ENCODE measurements at regions not wholly inside any gene's neighbourhood (a gene's known extent, or its start where the extent isn't known, plus 50 kb on each side); places are given as distances from the start of the nearest gene placed in this dataset.

GRCh38 chr11:80632156-80632555 lies 1191.3 kb upstream of the TENM4 start:
- TF ChIP-seq CTCF (IDR thresholded peaks at IDR 0.05 in 4 of 5, conservative IDR thresholded peaks at IDR 0.05 in 1 of 5) (no peak), POLR2A (IDR thresholded peaks at IDR 0.05) (no peak)

All from gastrocnemius medialis (tissue), 4 donors.